ENCODE measurements at regions not wholly inside any gene's neighbourhood (a gene's known extent, or its start where the extent isn't known, plus 50 kb on each side); places are given as distances from the start of the nearest gene placed in this dataset.

DNA sequence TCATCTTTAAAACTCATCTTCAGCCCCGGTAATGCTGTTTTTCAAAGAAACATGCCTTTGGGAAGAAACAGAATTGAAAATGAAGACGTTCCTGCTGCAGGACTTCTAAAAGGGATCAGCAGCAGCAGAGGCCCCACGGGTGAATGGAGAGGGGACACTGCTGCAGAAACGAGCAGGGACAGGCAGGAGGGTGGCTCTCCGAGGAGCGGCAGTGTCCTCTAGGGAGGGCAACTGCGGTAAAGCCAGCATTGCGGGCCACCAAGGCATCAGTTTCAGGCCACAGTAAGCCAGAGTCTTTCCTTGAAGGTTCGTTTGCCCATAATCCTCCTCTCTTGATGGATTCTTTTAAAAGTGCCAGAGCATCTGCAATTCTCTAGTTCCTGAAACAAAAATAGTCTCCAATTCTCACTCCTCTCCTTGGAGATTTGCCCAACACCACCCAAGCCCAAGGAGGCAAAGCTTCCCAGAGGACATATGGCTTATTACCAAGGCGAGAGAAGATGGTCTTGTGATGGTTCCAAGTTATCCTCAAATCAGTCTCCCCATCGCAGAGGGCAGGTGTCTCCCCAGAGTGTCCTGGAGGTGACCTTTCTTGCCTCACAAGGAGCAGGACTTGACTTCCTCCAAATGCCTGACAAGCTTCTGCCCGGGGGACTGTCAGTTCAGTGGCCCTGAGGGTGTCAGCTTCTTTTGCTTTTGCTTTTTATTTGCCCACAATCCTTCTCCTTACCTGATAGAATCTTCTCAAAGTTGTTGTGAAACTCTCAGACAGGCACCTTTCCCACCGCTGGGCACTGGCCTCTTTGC is 341.1 kb upstream of the B3GAT1 start:
- no peak for ATAC-seq
- peaks cover 0 to 8% of the 10 kb centered on the region in 2 donors for H3K9me3 ChIP-seq
- DNase-seq = no peak
- no peak for TF ChIP-seq CTCF (IDR thresholded peaks at IDR 0.05)
- intact Hi-C loops (cut with DNase I) = no loop called here
- no peaks in the 10 kb centered on the region for H3K36me3 ChIP-seq
- no peak overlapping the region for H3K27ac ChIP-seq
- H3K4me1 ChIP-seq = no peaks in the 10 kb centered on the region
- H3K27me3 ChIP-seq = peaks cover 0 to 5% of the 10 kb centered on the region in 2 donors
- H3K4me3 ChIP-seq = no peak overlapping the region

DNA sequence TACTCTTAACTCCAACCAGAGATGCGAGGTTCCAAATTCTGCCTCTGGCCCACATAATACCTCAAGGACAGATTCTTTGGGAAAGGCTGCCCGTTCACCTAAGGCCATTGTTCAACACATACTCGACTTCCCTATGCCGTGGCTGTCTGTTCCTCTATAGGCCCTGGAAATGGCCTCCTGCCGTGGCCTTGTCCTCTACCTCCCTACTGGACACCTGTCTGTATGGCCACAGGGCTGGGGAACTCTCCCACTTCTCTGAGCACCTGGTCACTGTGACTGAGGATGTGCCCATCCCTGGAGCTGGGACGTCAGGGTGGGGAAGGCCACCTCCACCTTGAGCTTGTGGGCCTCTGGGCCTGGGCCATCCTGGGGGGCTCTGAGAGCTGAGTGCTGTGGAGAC is 340.5 kb upstream of the B3GAT1 start:
- no peak for TF ChIP-seq CTCF (IDR thresholded peaks at IDR 0.05)
- Histone ChIP-seq H3K27ac (no peak overlapping the region), H3K27me3 (peaks cover 0 to 5% of the 10 kb centered on the region in 2 donors), H3K9me3 (peaks cover 0 to 12% of the 10 kb centered on the region in 2 donors), H3K36me3 (no peaks in the 10 kb centered on the region), H3K4me3 (no peak overlapping the region), H3K4me1 (no peaks in the 10 kb centered on the region)
- ATAC-seq (no peak), DNase-seq (no peak)
- intact Hi-C loops (cut with DNase I) = no loop called here

DNA sequence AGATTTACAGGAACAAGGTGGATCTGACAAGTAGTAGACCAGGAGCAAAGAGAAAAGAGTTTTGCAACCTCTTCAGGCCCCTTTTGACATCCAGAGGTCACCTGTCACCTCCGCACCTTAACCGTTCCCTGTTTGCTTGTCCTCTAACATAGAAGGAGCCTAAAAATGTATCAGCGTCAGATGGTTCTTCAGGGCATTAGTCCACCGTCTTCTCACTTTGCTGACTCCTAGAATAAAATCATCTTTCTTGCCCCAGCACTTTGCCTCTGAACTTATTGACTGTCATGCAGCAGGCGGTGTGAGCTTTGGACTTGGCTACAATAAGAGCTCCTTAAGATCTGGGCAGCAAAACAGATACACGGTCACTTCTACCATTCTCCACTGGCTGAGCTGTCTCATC is 339.7 kb upstream of the B3GAT1 start:
- no peak overlapping the region for H3K4me3 ChIP-seq
- no peak for DNase-seq
- H3K9me3 ChIP-seq = peaks cover 0 to 14% of the 10 kb centered on the region in 2 donors
- H3K4me1 ChIP-seq = no peaks in the 10 kb centered on the region
- TF ChIP-seq CTCF (IDR thresholded peaks at IDR 0.05) = no peak
- no peaks in the 10 kb centered on the region for H3K36me3 ChIP-seq
- ATAC-seq = no peak
- H3K27ac ChIP-seq = no peak overlapping the region
- intact Hi-C loops (cut with DNase I) = no loop called here
- peaks cover 0 to 5% of the 10 kb centered on the region in 2 donors for H3K27me3 ChIP-seq

DNA sequence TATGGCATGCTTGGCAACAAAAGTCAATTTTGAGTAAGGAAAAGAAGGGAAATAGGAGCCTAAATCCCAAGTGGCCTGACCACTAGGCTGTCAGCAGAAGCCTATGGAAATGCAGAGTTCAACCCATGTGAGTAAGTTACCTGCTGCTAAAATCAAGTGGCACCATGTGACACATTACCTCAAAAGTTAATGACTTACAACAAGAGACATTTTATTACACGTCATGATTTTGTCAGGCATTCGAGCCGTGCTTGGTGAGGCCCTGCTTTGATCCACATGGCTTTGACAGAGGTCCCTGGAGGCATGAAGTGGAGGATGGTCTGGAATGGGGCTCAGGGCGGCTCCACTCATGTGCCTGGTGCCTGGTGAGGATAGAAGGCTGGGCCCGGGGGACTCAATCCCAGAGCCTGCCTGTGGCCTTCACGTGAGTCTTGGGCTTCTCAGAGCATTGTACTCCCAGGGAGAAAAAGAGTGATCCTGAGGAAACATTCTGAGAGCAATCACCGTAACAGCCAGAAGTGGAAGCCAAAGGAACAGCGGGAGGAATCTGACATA is 339.1 kb upstream of the B3GAT1 start:
- TF ChIP-seq CTCF (IDR thresholded peaks at IDR 0.05) = no peak
- DNase-seq (no peak), ATAC-seq (no peak)
- H3K4me3 ChIP-seq = no peak overlapping the region
- peaks cover 0 to 5% of the 10 kb centered on the region in 2 donors for H3K27me3 ChIP-seq
- no peak overlapping the region for H3K27ac ChIP-seq
- no peaks in the 10 kb centered on the region for H3K4me1 ChIP-seq
- peaks cover 0 to 14% of the 10 kb centered on the region in 2 donors for H3K9me3 ChIP-seq
- intact Hi-C loops (cut with DNase I) = no loop called here
- no peaks in the 10 kb centered on the region for H3K36me3 ChIP-seq

DNA sequence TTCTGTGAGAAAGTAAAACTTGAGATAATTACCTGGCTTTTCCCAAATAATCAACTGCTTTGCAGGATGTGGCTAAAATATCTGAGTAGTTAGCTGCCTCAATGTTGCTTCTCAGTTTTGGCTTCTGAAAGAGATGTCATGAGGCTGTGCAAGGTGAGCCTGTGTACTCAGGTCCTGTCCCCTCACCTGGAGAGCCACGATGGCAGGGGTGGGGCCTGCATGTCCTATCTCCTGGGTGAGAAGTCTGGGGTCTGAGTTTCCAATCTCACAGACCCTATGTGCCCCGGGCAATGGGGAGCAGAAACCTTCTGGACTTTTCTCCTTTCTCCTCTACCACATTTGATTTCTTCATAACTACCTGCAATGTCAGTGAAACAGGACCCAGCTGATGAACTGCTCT is 338.6 kb upstream of the B3GAT1 start:
- TF ChIP-seq CTCF (IDR thresholded peaks at IDR 0.05) = no peak
- intact Hi-C loops (cut with DNase I) = no loop called here
- H3K27ac ChIP-seq = no peak overlapping the region
- H3K9me3 ChIP-seq = peaks cover 0 to 14% of the 10 kb centered on the region in 2 donors
- no peak for ATAC-seq
- no peak overlapping the region for H3K4me3 ChIP-seq
- H3K27me3 ChIP-seq = peaks cover 0 to 5% of the 10 kb centered on the region in 2 donors
- H3K4me1 ChIP-seq = no peaks in the 10 kb centered on the region
- no peaks in the 10 kb centered on the region for H3K36me3 ChIP-seq
- no peak for DNase-seq

Measured in left lung (tissue), 4 donors.